A549 (cell line): ENCODE measurements at regions not wholly inside any gene's neighbourhood (a gene's known extent, or its start where the extent isn't known, plus 50 kb on each side); places are given as distances from the start of the nearest gene placed in this dataset.

ENCODE experiments used
- ATAC-seq, 2 experiments: fragments of 200-7000 bp in 1 of 2; fragments of >200 bp in 1 of 2; cut with Nextera tagmentation in 1 of 2; cut with Tn5 transposase in 1 of 2; 3 replicates each; pipeline versions ENCODE4 v1.8.0 to v1.9.1; 2018 to 2020; ENCODE audit warnings: mild to moderate bottlenecking in 1 of 2, moderate library complexity in 1 of 2
- CTCF ChIA-PET: fragments of 300-600 bp; sonication (Branson Sonifier 250); formaldehyde crosslinking; extraction: SDS; loops from one replicate; lab custom pipeline; 2021; ENCODE audit warnings: antibody characterized with exemption, inconsistent platforms; lab: Yijun Ruan, JAX
- POLR2A ChIA-PET: fragments of 350-600 bp; formaldehyde crosslinking; extraction: SDS; loops from one replicate; lab custom pipeline; 2021; ENCODE audit warnings: antibody characterized with exemption, inconsistent platforms; lab: Yijun Ruan, JAX
- DNase-seq, 2 experiments: peaks; one replicate each; pipeline versions ENCODE4 v3.0.0 to v3.0.0-alpha.2; 2011 to 2016; ENCODE audit warnings: low read depth in 1 of 2, low spot score in 1 of 2
- FAIRE-seq: peaks from 2 replicates; lab custom pipeline; 2011; peaks lifted over from hg19 to GRCh38; lab: Jason Lieb, UNC
- H3K27ac ChIP-seq, 2 experiments: fragments of >200 bp; sonication (Bioruptor Twin); formaldehyde crosslinking; 3 replicates each; pipeline ENCODE4 v1.5.1; 2016 to 2017
- H3K4me1 ChIP-seq: fragments of >200 bp; sonication (Bioruptor Twin); formaldehyde crosslinking; 3 replicates; pipeline ENCODE4 v1.6.1; 2016
- H3K4me2 ChIP-seq: fragments of >200 bp; sonication (Bioruptor Twin); formaldehyde crosslinking; 3 replicates; pipeline ENCODE4 v1.6.1; 2016
- H3K4me3 ChIP-seq: fragments of >200 bp; sonication (Bioruptor Twin); formaldehyde crosslinking; 3 replicates; pipeline ENCODE4 v1.5.1; 2016
- H3K9me3 ChIP-seq: fragments of >200 bp; sonication (Bioruptor Twin); formaldehyde crosslinking; 3 replicates; pipeline ENCODE4 v1.6.1; 2016
- CBX2 ChIP-seq: fragments of 200-600 bp; sonication (generic); IDR thresholded peaks from 2 replicates; pipeline ENCODE4 v1.6.1; 2016; ENCODE audit warnings: low read depth, mild to moderate bottlenecking, borderline replicate concordance
- CBX8 ChIP-seq: fragments of 200-600 bp; sonication (generic); IDR thresholded peaks from 2 replicates; pipeline ENCODE4 v1.6.1; 2016
- EHMT2 ChIP-seq: fragments of 200-600 bp; sonication (generic); IDR thresholded peaks from 2 replicates; pipeline ENCODE4 v1.6.1; 2016; ENCODE audit warnings: antibody characterized with exemption, low read depth, mild to moderate bottlenecking, moderate library complexity
- ESRRA ChIP-seq: fragments of 150-350 bp; IDR thresholded peaks from 2 replicates; pipeline ENCODE4 v1.6.1; 2014; ENCODE audit warnings: mild to moderate bottlenecking, low read length, borderline replicate concordance
- FOSB ChIP-seq: fragments of 250-450 bp; sonication (Bioruptor Pico); IDR thresholded peaks from 2 replicates; pipeline ENCODE4 v1.5.0; 2020; ENCODE audit warnings: mild to moderate bottlenecking, moderate library complexity
- FOSL2 ChIP-seq, 2 experiments: fragments of 450-650 bp in 1 of 2; fragments of >200 bp in 1 of 2; sonication (Bioruptor Twin) in 1 of 2; formaldehyde crosslinking; IDR thresholded peaks; 2 replicates each; pipeline versions ENCODE4 v1.5.0 to v1.6.1; 2016 to 2020; ENCODE audit warnings: mild to moderate bottlenecking in 1 of 2, moderate library complexity in 1 of 2
- HEYL ChIP-seq: fragments of 250-450 bp; sonication (Bioruptor Pico); IDR thresholded peaks from 2 replicates; pipeline ENCODE4 v1.8.0; 2021; ENCODE audit warnings: mild to moderate bottlenecking, moderate library complexity
- JUN ChIP-seq, 2 experiments: fragments of >200 bp; sonication (Bioruptor Twin); formaldehyde crosslinking; IDR thresholded peaks; 2 replicates in 1 of 2; 3 replicates in 1 of 2; pipeline ENCODE4 v1.6.1; 2016 to 2017
- KDM1A ChIP-seq: fragments of 200-600 bp; sonication (generic); IDR thresholded peaks from 2 replicates; pipeline ENCODE4 v1.6.1; 2016; ENCODE audit warnings: low read depth, mild to moderate bottlenecking
- KDM5A ChIP-seq: fragments of 200-600 bp; sonication (generic); IDR thresholded peaks from 2 replicates; pipeline ENCODE4 v1.6.1; 2016; ENCODE audit warnings: antibody characterized with exemption, mild to moderate bottlenecking
- MAFK ChIP-seq: fragments of 450-650 bp; IDR thresholded peaks from 2 replicates; pipeline ENCODE4 v1.6.1; 2014; ENCODE audit not compliant: partially characterized antibody
- MAX ChIP-seq: IDR thresholded peaks from 2 replicates; pipeline ENCODE4 v1.6.1; 2012
- MAZ ChIP-seq: fragments of 150-350 bp; IDR thresholded peaks from 2 replicates; pipeline ENCODE4 v1.6.1; 2014; ENCODE audit warnings: antibody characterized with exemption, low read depth, low read length, borderline replicate concordance
- NFE2L2 ChIP-seq: fragments of 150-350 bp; conservative IDR thresholded peaks from 2 replicates; pipeline ENCODE4 v1.6.1; 2014; ENCODE audit warnings: low read length
- NPAS2 ChIP-seq: fragments of 250-450 bp; sonication (Bioruptor Pico); IDR thresholded peaks from 2 replicates; pipeline ENCODE4 v1.8.0; 2022; ENCODE audit warnings: mild to moderate bottlenecking, moderate library complexity, borderline replicate concordance
- POLR2A ChIP-seq: IDR thresholded peaks from 2 replicates; pipeline ENCODE4 v1.6.1; 2012; ENCODE audit warnings: mild to moderate bottlenecking, low read length
- POLR2AphosphoS2 ChIP-seq: conservative IDR thresholded peaks from 2 replicates; pipeline ENCODE4 v1.6.1; 2012; ENCODE audit warnings: low read length, improper control_type of control experiment, inconsistent platforms
- RCOR1 ChIP-seq: fragments of 150-350 bp; IDR thresholded peaks from 2 replicates; pipeline ENCODE4 v1.6.1; 2014; ENCODE audit warnings: antibody characterized with exemption, low read length, low read depth
- TP53 ChIP-seq: fragments of 250-450 bp; sonication (Bioruptor Pico); IDR thresholded peaks from 2 replicates; pipeline ENCODE4 v1.5.0; 2021; ENCODE audit warnings: mild to moderate bottlenecking, moderate library complexity
- USF2 ChIP-seq: fragments of 450-650 bp; IDR thresholded peaks from 2 replicates; pipeline ENCODE4 v1.6.1; 2014; ENCODE audit warnings: antibody characterized with exemption
- ZC3H11A ChIP-seq: fragments of 450-650 bp; IDR thresholded peaks from 2 replicates; pipeline ENCODE4 v1.6.1; 2014; ENCODE audit warnings: antibody characterized with exemption, mild to moderate bottlenecking
- WGBS: methylation state at CpG from one replicate; pipeline ENCODE4 v1.1.6; 2017; ENCODE audit errors: missing lambda C conversion rate; 5-methylcytosine and 5-hydroxymethylcytosine counted together
- TF ChIP-seq, protein P1 (sequence below): IDR thresholded peaks from 2 replicates; pipeline ENCODE4 v1.6.1; 2012; ENCODE audit warnings: low read depth, borderline replicate concordance
- TF ChIP-seq, protein P2 (sequence below): fragments of 250-450 bp; sonication (Bioruptor Pico); IDR thresholded peaks from 2 replicates; pipeline ENCODE4 v1.5.0; 2020; ENCODE audit warnings: low read depth, mild to moderate bottlenecking, moderate library complexity
- TF ChIP-seq, protein P3 (sequence below): fragments of >200 bp; sonication (Bioruptor Twin); formaldehyde crosslinking; IDR thresholded peaks from 2 replicates; pipeline ENCODE4 v1.6.1; 2016

GRCh38 chrX:39070009-39070408, 268.8 kb downstream of the MID1IP1 start (continued):
- TF ChIP-seq, protein P1, sequence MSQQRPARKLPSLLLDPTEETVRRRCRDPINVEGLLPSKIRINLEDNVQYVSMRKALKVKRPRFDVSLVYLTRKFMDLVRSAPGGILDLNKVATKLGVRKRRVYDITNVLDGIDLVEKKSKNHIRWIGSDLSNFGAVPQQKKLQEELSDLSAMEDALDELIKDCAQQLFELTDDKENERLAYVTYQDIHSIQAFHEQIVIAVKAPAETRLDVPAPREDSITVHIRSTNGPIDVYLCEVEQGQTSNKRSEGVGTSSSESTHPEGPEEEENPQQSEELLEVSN, result no peak
- TF ChIP-seq POLR2AphosphoS2 (no peak), POLR2A (no peak), USF2 (no peak), MAZ (no peak)

GRCh38 chrX:39073131-39073530, 271.9 kb downstream of the MID1IP1 start:
- Histone ChIP-seq H3K4me1 (no peaks in the 10 kb centered on the region), H3K9me3 (no peaks in the 10 kb centered on the region), H3K27ac (no peak overlapping the region), H3K4me2 (no peak overlapping the region)
- CTCF ChIA-PET, result interaction anchor here (0.8 kb wide), 1 partner anchor 9 kb away, joined by 3 read pairs; no protein-coding TSS in a partner anchor
- WGBS, result 11% methylated on average over 2 of the region's 2 CpGs
- DNase-seq (no peak), ATAC-seq (no peak)
- no peak for TF ChIP-seq HEYL (CRISPR knock-in tag)
- TF ChIP-seq ESRRA, result no peak
- no peak for TF ChIP-seq MAZ
- TF ChIP-seq EHMT2, result no peak
- no peak for TF ChIP-seq NPAS2 (CRISPR knock-in tag)
- TF ChIP-seq, all 56 proteins: peak for 0
- POLR2A ChIA-PET, result no interaction called here
- no peak overlapping the region for H3K4me3 ChIP-seq
- FAIRE-seq, result no peak

- FAIRE-seq (no peak), DNase-seq (no peak), ATAC-seq (no peak)
- Histone ChIP-seq H3K4me1 (no peaks in the 10 kb centered on the region), H3K4me2 (no peak overlapping the region), H3K4me3 (no peak overlapping the region), H3K27ac (no peak overlapping the region), H3K9me3 (no peaks in the 10 kb centered on the region)
- 0% methylated on average over 1 of the region's 1 CpG for WGBS
- POLR2A ChIA-PET, result no interaction called here
- TF ChIP-seq ESRRA, result no peak
- no peak for TF ChIP-seq NPAS2 (CRISPR knock-in tag)
- no peak for TF ChIP-seq ZC3H11A
- no peak for TF ChIP-seq MAZ
- TF ChIP-seq MAX, result no peak
- no peak for TF ChIP-seq FOSL2 (IDR thresholded peaks at IDR 0.05)
- no peak for TF ChIP-seq FOSL2 (CRISPR knock-in tag; IDR thresholded peaks at IDR 0.05)
- no peak for TF ChIP-seq NFE2L2
- no peak for TF ChIP-seq KDM5A
- no peak for TF ChIP-seq TP53
- no peak for TF ChIP-seq CBX2
- no peak for TF ChIP-seq JUN (IDR thresholded peaks at IDR 0.05)
- no peak for TF ChIP-seq KDM1A
- TF ChIP-seq EHMT2, result no peak
- no peak for TF ChIP-seq CBX8
- no peak for TF ChIP-seq MAFK
- TF ChIP-seq, protein P2, sequence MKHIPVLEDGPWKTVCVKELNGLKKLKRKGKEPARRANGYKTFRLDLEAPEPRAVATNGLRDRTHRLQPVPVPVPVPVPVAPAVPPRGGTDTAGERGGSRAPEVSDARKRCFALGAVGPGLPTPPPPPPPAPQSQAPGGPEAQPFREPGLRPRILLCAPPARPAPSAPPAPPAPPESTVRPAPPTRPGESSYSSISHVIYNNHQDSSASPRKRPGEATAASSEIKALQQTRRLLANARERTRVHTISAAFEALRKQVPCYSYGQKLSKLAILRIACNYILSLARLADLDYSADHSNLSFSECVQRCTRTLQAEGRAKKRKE (CRISPR knock-in tag), result no peak
- TF ChIP-seq, protein P3, sequence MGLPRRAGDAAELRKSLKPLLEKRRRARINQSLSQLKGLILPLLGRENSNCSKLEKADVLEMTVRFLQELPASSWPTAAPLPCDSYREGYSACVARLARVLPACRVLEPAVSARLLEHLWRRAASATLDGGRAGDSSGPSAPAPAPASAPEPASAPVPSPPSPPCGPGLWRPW, result no peak
- no peak for TF ChIP-seq RCOR1
- no peak for TF ChIP-seq POLR2A
- no peak for TF ChIP-seq FOSB (CRISPR knock-in tag)
- TF ChIP-seq, all 56 proteins: peak for 0
- CTCF ChIA-PET, result no interaction called here
These were observed 295.3 kb downstream of the MID1IP1 start for GRCh38 chrX:39096599-39096998.
